ENCODE measurements at regions not wholly inside any gene's neighbourhood (a gene's known extent, or its start where the extent isn't known, plus 50 kb on each side); places are given as distances from the start of the nearest gene placed in this dataset.

- TF ChIP-seq EZH2phosphoT487 (IDR thresholded peaks at IDR 0.05; ENCODE audit: insufficient read depth, low read depth), result no peak
- TF ChIP-seq EZH2 (IDR thresholded peaks at IDR 0.05; ENCODE audit: insufficient read depth, poor library complexity, severe bottlenecking), result no peak
These were observed 158.3 kb upstream of the IRAK1BP1 start for GRCh38 chr6:78709021-78709420.
